K562 (cell line): ENCODE measurements at regions not wholly inside any gene's neighbourhood (a gene's known extent, or its start where the extent isn't known, plus 50 kb on each side); places are given as distances from the start of the nearest gene placed in this dataset.

Experiments used
- ATAC-seq: fragments of 200-7000 bp; cut with Tn5 transposase; 3 replicates; pipeline ENCODE4 v1.9.1; 2020; ENCODE audit warnings: moderate library complexity
- BruUV-seq: library from RNA; stranded (reverse); fragments of 400-500 nt; replicated peaks from 2 replicates; lab custom pipeline; 2021; lab: Mats Ljungman, UMichigan
- CTCF ChIA-PET: fragments of 300-600 bp; formaldehyde crosslinking; extraction: SDS; loops from one replicate; lab custom pipeline; 2021; ENCODE audit warnings: low intra/inter-chr PET ratio; lab: Yijun Ruan, JAX
- POLR2A ChIA-PET: fragments of 300-600, 350-650 bp; sonication (Branson Sonifier 250); formaldehyde crosslinking; extraction: SDS; loops from one replicate; lab custom pipeline; 2021; ENCODE audit warnings: antibody characterized with exemption, inconsistent platforms; lab: Yijun Ruan, JAX
- DNase-seq, 4 experiments: peaks; one replicate each; pipeline versions ENCODE4 v3.0.0 to v3.0.0-alpha.2; 2011 to 2018; ENCODE audit warnings: low spot score in 3 of 4, mixed read lengths in 3 of 4; ENCODE audit errors: extremely low read depth in 1 of 4
- FAIRE-seq: peaks from 2 replicates; lab custom pipeline; 2011; peaks lifted over from hg19 to GRCh38; lab: Jason Lieb, UNC
- H2AFZ ChIP-seq: 2 replicates; pipeline ENCODE4 v1.6.0; 2011; ENCODE audit warnings: low read depth, low read length, control low read depth, inconsistent platforms
- H3K27ac ChIP-seq: fragments of 200-600 bp; 3 replicates; pipeline ENCODE4 v1.8.0; 2011; ENCODE audit warnings: low read depth, mild to moderate bottlenecking, control low read depth, inconsistent platforms, low read length, moderate library complexity, mixed read lengths; ENCODE audit errors: extremely low read depth
- H3K27me3 ChIP-seq, 2 experiments: fragments of 300-600 bp in 1 of 2; 2 replicates in 1 of 2; 3 replicates in 1 of 2; pipeline versions ENCODE4 v1.6.0 to v1.8.0; 2011; ENCODE audit warnings: inconsistent platforms in 2 of 2, low read length in 2 of 2, mild to moderate bottlenecking in 1 of 2, mixed read lengths in 1 of 2, moderate library complexity in 1 of 2; ENCODE audit not compliant: control insufficient read depth in 2 of 2, insufficient read depth in 2 of 2
- H3K36me3 ChIP-seq: fragments of 300-600 bp; 3 replicates; pipeline ENCODE4 v1.8.0; 2011; ENCODE audit warnings: mild to moderate bottlenecking, low read length, inconsistent platforms; ENCODE audit not compliant: control insufficient read depth, insufficient read depth
- H3K4me1 ChIP-seq, 2 experiments: fragments of 200-600 bp in 1 of 2; replicated peaks in 1 of 2; 2 replicates in 1 of 2; 3 replicates in 1 of 2; pipeline versions ENCODE4 v1.5.1 to v1.8.0; 2011; ENCODE audit warnings: inconsistent platforms in 2 of 2, low read length in 2 of 2, mild to moderate bottlenecking in 1 of 2, mixed read lengths in 1 of 2, moderate library complexity in 1 of 2; ENCODE audit not compliant: control insufficient read depth in 2 of 2, insufficient read depth in 2 of 2
- H3K4me2 ChIP-seq: 2 replicates; pipeline ENCODE4 v1.6.1; 2011; ENCODE audit warnings: low read length, control low read depth, inconsistent platforms, mixed read lengths; ENCODE audit not compliant: insufficient read depth
- H3K4me3 ChIP-seq: fragments of 200-600 bp; sonication (generic), shearing (Covaris generic); 2 replicates; pipeline ENCODE4 v1.5.1; 2016; ENCODE audit warnings: control low read depth, inconsistent platforms
- H3K79me2 ChIP-seq: fragments of 200-600 bp; 3 replicates; pipeline ENCODE4 v1.8.0; 2011; ENCODE audit warnings: low read length, inconsistent platforms; ENCODE audit not compliant: control insufficient read depth, insufficient read depth
- H3K9ac ChIP-seq, 2 experiments: 2 replicates each; pipeline versions ENCODE4 v1.6.0 to v1.6.1; 2011; ENCODE audit warnings: low read depth in 2 of 2, low read length in 2 of 2, control low read depth in 1 of 2, inconsistent platforms in 1 of 2, mild to moderate bottlenecking in 1 of 2, mixed read lengths in 1 of 2; ENCODE audit not compliant: insufficient read depth in 1 of 2
- H3K9me1 ChIP-seq: one replicate; pipeline ENCODE4 v1.6.0; 2011; ENCODE audit warnings: inconsistent platforms, mild to moderate bottlenecking, low read length, moderate library complexity; ENCODE audit not compliant: control insufficient read depth, insufficient read depth
- H3K9me3 ChIP-seq: replicated peaks from 2 replicates; pipeline ENCODE4 v1.5.1; 2011; ENCODE audit warnings: low read depth, low read length, inconsistent platforms; ENCODE audit not compliant: control insufficient read depth, insufficient read depth
- H4K20me1 ChIP-seq: replicated peaks from 2 replicates; pipeline ENCODE4 v1.6.1; 2011; ENCODE audit warnings: low read length, inconsistent platforms, mixed read lengths; ENCODE audit not compliant: control insufficient read depth, insufficient read depth
- ATF1 ChIP-seq, 2 experiments: fragments of 450-650 bp in 1 of 2; IDR thresholded peaks; 2 replicates each; pipeline ENCODE4 v1.6.1; 2016; ENCODE audit warnings: missing compliant biosample characterization in 1 of 2, missing genetic modification characterization in 1 of 2
- CREB3 ChIP-seq: fragments of 450-650 bp; conservative IDR thresholded peaks from 2 replicates; pipeline ENCODE4 v1.6.1; 2016; ENCODE audit warnings: missing genetic modification characterization, low read depth, mild to moderate bottlenecking, missing compliant biosample characterization, moderate library complexity
- CREB5 ChIP-seq: fragments of 250-450 bp; sonication (Bioruptor Pico); IDR thresholded peaks from 2 replicates; pipeline ENCODE4 v1.5.0; 2020; ENCODE audit warnings: mild to moderate bottlenecking
- EHMT2 ChIP-seq: fragments of 450-650 bp; IDR thresholded peaks from 2 replicates; pipeline ENCODE4 v1.6.1; 2018; ENCODE audit warnings: antibody characterized with exemption
- FOXP1 ChIP-seq: sonication (generic); formaldehyde crosslinking; IDR thresholded peaks from 2 replicates; pipeline ENCODE4 v1.8.0; 2022; ENCODE audit warnings: mild to moderate bottlenecking, missing genetic modification reagents
- GABPA ChIP-seq: fragments of 200-800 bp; sonication (Bioruptor generic); conservative IDR thresholded peaks from 2 replicates; pipeline ENCODE4 v1.6.1; 2016; ENCODE audit warnings: low read depth, missing genetic modification characterization, missing compliant biosample characterization
- JUND ChIP-seq, 2 experiments: IDR thresholded peaks; 2 replicates in 1 of 2; 3 replicates in 1 of 2; pipeline ENCODE4 v1.6.1; 2011; ENCODE audit warnings: borderline replicate concordance in 2 of 2, low read depth in 2 of 2, low read length in 2 of 2, improper control_type of control experiment in 1 of 2, missing biosample characterization in 1 of 2, missing genetic modification characterization in 1 of 2, missing genetic modification reagents in 1 of 2
- NKRF ChIP-seq: fragments of 450-650 bp; IDR thresholded peaks from 2 replicates; pipeline ENCODE4 v1.6.1; 2016; ENCODE audit warnings: borderline replicate concordance
- PATZ1 ChIP-seq: fragments of 250-450 bp; sonication (Bioruptor Pico); IDR thresholded peaks from 2 replicates; pipeline ENCODE4 v1.5.0; 2020; ENCODE audit warnings: mild to moderate bottlenecking, borderline replicate concordance
- PHF21A ChIP-seq: fragments of 450-650 bp; IDR thresholded peaks from 2 replicates; pipeline ENCODE4 v1.6.1; 2017; ENCODE audit warnings: low read depth, borderline replicate concordance
- POLR2H ChIP-seq: IDR thresholded peaks from 2 replicates; pipeline ENCODE4 v1.6.1; 2016; ENCODE audit warnings: missing genetic modification characterization, low read depth, mild to moderate bottlenecking, control low read depth, missing compliant biosample characterization, moderate library complexity
- SNRNP70 ChIP-seq: fragments of 200-400 bp; formaldehyde crosslinking; optimal IDR thresholded peaks from 2 replicates; pipeline ENCODE3; 2017; ENCODE audit warnings: low read depth, low read length
- ZNF740 ChIP-seq, 3 experiments: fragments of 200-800 bp in 1 of 3; sonication (Bioruptor generic) in 1 of 3; sonication (generic) in 1 of 3; formaldehyde crosslinking in 1 of 3; IDR thresholded peaks; 2 replicates each; pipeline versions ENCODE4 v1.6.1 to v1.8.0; 2016 to 2022; ENCODE audit warnings: mild to moderate bottlenecking in 2 of 3, missing compliant biosample characterization in 2 of 3, missing genetic modification characterization in 2 of 3, missing genetic modification reagents in 1 of 3
- WGBS: fragments of 100-300 bp; shearing (Covaris generic); methylation state at CpG from one replicate; pipeline ENCODE4 v1.1.6; 2016; ENCODE audit warnings: low coverage, mixed read lengths; ENCODE audit not compliant: insufficient coverage; ENCODE audit errors: missing lambda C conversion rate; 5-methylcytosine and 5-hydroxymethylcytosine counted together
- in situ Hi-C: fragments of 300-500 bp; cut with MboI; formaldehyde crosslinking; loops from 4 replicates; pipeline ENCODE4 v1.15.0; 2018; ENCODE audit warnings: inconsistent platforms, mixed read lengths
- intact Hi-C: fragments of 100-400 bp; cut with micrococcal nuclease; formaldehyde crosslinking; loops from 2 replicates; pipeline ENCODE4 v1.14.2; 2022

- CTCF ChIA-PET, result no interaction called here
- H3K27me3 ChIP-seq, result peaks cover 21 to 28% of the 10 kb centered on the region in 2 experiments
- H3K36me3 ChIP-seq, result no peaks in the 10 kb centered on the region
- FAIRE-seq (no peak), ATAC-seq (peak; percentile 54; the same call in 2 of the 3 replicates), DNase-seq (no peak)
- H3K4me3 ChIP-seq, result no peak overlapping the region
- intact Hi-C loops (no loop called here), in situ Hi-C loops (no loop called here)
- no peaks in the 10 kb centered on the region for H3K79me2 ChIP-seq
- POLR2A ChIA-PET, result no interaction called here
- peak overlapping the region; percentile 10; the same call in 1 of the 2 replicates for H3K4me2 ChIP-seq
- no peaks in the 10 kb centered on the region for H3K9me3 ChIP-seq
- H4K20me1 ChIP-seq, result no peaks in the 10 kb centered on the region
- H3K9me1 ChIP-seq, result no peaks in the 10 kb centered on the region
- H3K4me1 ChIP-seq, result no peaks in the 10 kb centered on the region
- no TSS peak for BruUV-seq
- H3K9ac ChIP-seq, result no peak overlapping the region
- WGBS, result 1% methylated on average over 26 of the region's 26 CpGs
- H2AFZ ChIP-seq, result no peak overlapping the region
- H3K27ac ChIP-seq, result no peak overlapping the region
- TF ChIP-seq NKRF, result no peak
- no peak for TF ChIP-seq ATF1 (CRISPR knock-in tag; IDR thresholded peaks at IDR 0.05)
- no peak for TF ChIP-seq ATF1 (tag; IDR thresholded peaks at IDR 0.05)
- TF ChIP-seq ZNF740 (CRISPR knock-in tag; IDR thresholded peaks at IDR 0.05), result no peak
- TF ChIP-seq ZNF740 (tag; IDR thresholded peaks at IDR 0.05), result no peak
- no peak for TF ChIP-seq FOXP1 (CRISPR knock-in tag)
- TF ChIP-seq GABPA (tag), result peak; percentile 83
- no peak for TF ChIP-seq POLR2H (tag)
- no peak for TF ChIP-seq PHF21A
- no peak for TF ChIP-seq PATZ1 (CRISPR knock-in tag)
- no peak for TF ChIP-seq SNRNP70
- TF ChIP-seq JUND (IDR thresholded peaks at IDR 0.05; ENCODE audit: borderline replicate concordance, low read depth, low read length), result no peak
- no peak for TF ChIP-seq JUND (tag; IDR thresholded peaks at IDR 0.05; ENCODE audit: borderline replicate concordance, low read depth, low read length)
- no peak for TF ChIP-seq CREB5 (CRISPR knock-in tag)
- peak; percentile 45; the same call in 1 of the 2 replicates for TF ChIP-seq CREB3 (tag)
- no peak for TF ChIP-seq EHMT2
Observed at GRCh38 chr6:168860987-168861386, 392.7 kb downstream of the THBS2 start.
